Erythroblast (primary cell): ENCODE measurements at regions not wholly inside any gene's neighbourhood (a gene's known extent, or its start where the extent isn't known, plus 50 kb on each side); places are given as distances from the start of the nearest gene placed in this dataset.
"Not testable (repeated sequence)": the region's sequence is repeated elsewhere in the genome, so short reads cannot be mapped to it uniquely, and the experiment has no call there.

ENCODE experiments used
- GATA1 ChIP-seq: IDR thresholded peaks from 2 replicates; pipeline ENCODE4 v1.6.1; 2011; ENCODE audit warnings: low read depth, mild to moderate bottlenecking, control low read depth, low read length, moderate library complexity
- POLR2A ChIP-seq: IDR thresholded peaks from 2 replicates; pipeline ENCODE4 v1.6.1; 2011; ENCODE audit warnings: mild to moderate bottlenecking, low read length

- not testable (repeated sequence) for TF ChIP-seq POLR2A, GATA1
Observed at GRCh38 chr4:189697675-189698245, 242.9 kb upstream of the FRG1 start.
